K562 (cell line): ENCODE measurements at regions not wholly inside any gene's neighbourhood (a gene's known extent, or its start where the extent isn't known, plus 50 kb on each side); places are given as distances from the start of the nearest gene placed in this dataset.

ENCODE experiments used
- ATAC-seq: fragments of 200-7000 bp; cut with Tn5 transposase; 3 replicates; pipeline ENCODE4 v1.9.1; 2020; ENCODE audit warnings: moderate library complexity
- BruUV-seq: library from RNA; stranded (reverse); fragments of 400-500 nt; replicated peaks from 2 replicates; lab custom pipeline; 2021; lab: Mats Ljungman, UMichigan
- CTCF ChIA-PET: fragments of 300-600 bp; formaldehyde crosslinking; extraction: SDS; loops from one replicate; lab custom pipeline; 2021; ENCODE audit warnings: low intra/inter-chr PET ratio; lab: Yijun Ruan, JAX
- POLR2A ChIA-PET: fragments of 300-600, 350-650 bp; sonication (Branson Sonifier 250); formaldehyde crosslinking; extraction: SDS; loops from one replicate; lab custom pipeline; 2021; ENCODE audit warnings: antibody characterized with exemption, inconsistent platforms; lab: Yijun Ruan, JAX
- DNase-seq, 4 experiments: peaks; one replicate each; pipeline versions ENCODE4 v3.0.0 to v3.0.0-alpha.2; 2011 to 2018; ENCODE audit warnings: low spot score in 3 of 4, mixed read lengths in 3 of 4; ENCODE audit errors: extremely low read depth in 1 of 4
- FAIRE-seq: peaks from 2 replicates; lab custom pipeline; 2011; peaks lifted over from hg19 to GRCh38; lab: Jason Lieb, UNC
- H2AFZ ChIP-seq: 2 replicates; pipeline ENCODE4 v1.6.0; 2011; ENCODE audit warnings: low read depth, low read length, control low read depth, inconsistent platforms
- H3K27ac ChIP-seq: fragments of 200-600 bp; 3 replicates; pipeline ENCODE4 v1.8.0; 2011; ENCODE audit warnings: low read depth, mild to moderate bottlenecking, control low read depth, inconsistent platforms, low read length, moderate library complexity, mixed read lengths; ENCODE audit errors: extremely low read depth
- H3K27me3 ChIP-seq, 2 experiments: fragments of 300-600 bp in 1 of 2; 2 replicates in 1 of 2; 3 replicates in 1 of 2; pipeline versions ENCODE4 v1.6.0 to v1.8.0; 2011; ENCODE audit warnings: inconsistent platforms in 2 of 2, low read length in 2 of 2, mild to moderate bottlenecking in 1 of 2, mixed read lengths in 1 of 2, moderate library complexity in 1 of 2; ENCODE audit not compliant: control insufficient read depth in 2 of 2, insufficient read depth in 2 of 2
- H3K36me3 ChIP-seq: fragments of 300-600 bp; 3 replicates; pipeline ENCODE4 v1.8.0; 2011; ENCODE audit warnings: mild to moderate bottlenecking, low read length, inconsistent platforms; ENCODE audit not compliant: control insufficient read depth, insufficient read depth
- H3K4me1 ChIP-seq, 2 experiments: fragments of 200-600 bp in 1 of 2; replicated peaks in 1 of 2; 2 replicates in 1 of 2; 3 replicates in 1 of 2; pipeline versions ENCODE4 v1.5.1 to v1.8.0; 2011; ENCODE audit warnings: inconsistent platforms in 2 of 2, low read length in 2 of 2, mild to moderate bottlenecking in 1 of 2, mixed read lengths in 1 of 2, moderate library complexity in 1 of 2; ENCODE audit not compliant: control insufficient read depth in 2 of 2, insufficient read depth in 2 of 2
- H3K4me2 ChIP-seq: 2 replicates; pipeline ENCODE4 v1.6.1; 2011; ENCODE audit warnings: low read length, control low read depth, inconsistent platforms, mixed read lengths; ENCODE audit not compliant: insufficient read depth
- H3K4me3 ChIP-seq: fragments of 200-600 bp; sonication (generic), shearing (Covaris generic); 2 replicates; pipeline ENCODE4 v1.5.1; 2016; ENCODE audit warnings: control low read depth, inconsistent platforms
- H3K79me2 ChIP-seq: fragments of 200-600 bp; 3 replicates; pipeline ENCODE4 v1.8.0; 2011; ENCODE audit warnings: low read length, inconsistent platforms; ENCODE audit not compliant: control insufficient read depth, insufficient read depth
- H3K9ac ChIP-seq, 2 experiments: 2 replicates each; pipeline versions ENCODE4 v1.6.0 to v1.6.1; 2011; ENCODE audit warnings: low read depth in 2 of 2, low read length in 2 of 2, control low read depth in 1 of 2, inconsistent platforms in 1 of 2, mild to moderate bottlenecking in 1 of 2, mixed read lengths in 1 of 2; ENCODE audit not compliant: insufficient read depth in 1 of 2
- H3K9me1 ChIP-seq: one replicate; pipeline ENCODE4 v1.6.0; 2011; ENCODE audit warnings: inconsistent platforms, mild to moderate bottlenecking, low read length, moderate library complexity; ENCODE audit not compliant: control insufficient read depth, insufficient read depth
- H3K9me3 ChIP-seq: replicated peaks from 2 replicates; pipeline ENCODE4 v1.5.1; 2011; ENCODE audit warnings: low read depth, low read length, inconsistent platforms; ENCODE audit not compliant: control insufficient read depth, insufficient read depth
- H4K20me1 ChIP-seq: replicated peaks from 2 replicates; pipeline ENCODE4 v1.6.1; 2011; ENCODE audit warnings: low read length, inconsistent platforms, mixed read lengths; ENCODE audit not compliant: control insufficient read depth, insufficient read depth
- CEBPB ChIP-seq: fragments of 450-650 bp; IDR thresholded peaks from 2 replicates; pipeline ENCODE4 v1.6.1; 2016; ENCODE audit warnings: missing genetic modification characterization, missing compliant biosample characterization
- CHD7 ChIP-seq: fragments of 200-600 bp; sonication (generic); IDR thresholded peaks from one replicate; pipeline ENCODE4 v1.6.1; 2012; ENCODE audit warnings: mild to moderate bottlenecking, low read depth, low read length, inconsistent platforms
- FOXA1 ChIP-seq: fragments of 450-650 bp; IDR thresholded peaks from 2 replicates; pipeline ENCODE4 v1.6.1; 2016; ENCODE audit warnings: mild to moderate bottlenecking, borderline replicate concordance
- MTF1 ChIP-seq: fragments of 250-450 bp; sonication (Bioruptor Pico); IDR thresholded peaks from 2 replicates; pipeline ENCODE4 v1.9.0; 2021; ENCODE audit warnings: moderate library complexity, mild to moderate bottlenecking, inconsistent platforms, borderline replicate concordance
- MXD1 ChIP-seq: fragments of 250-450 bp; sonication (Bioruptor Pico); IDR thresholded peaks from 2 replicates; pipeline ENCODE4 v1.8.0; 2021; ENCODE audit warnings: borderline replicate concordance, mild to moderate bottlenecking, moderate library complexity; ENCODE audit not compliant: poor library complexity, severe bottlenecking
- NBN ChIP-seq: fragments of 450-650 bp; IDR thresholded peaks from 2 replicates; pipeline ENCODE4 v1.6.1; 2016; ENCODE audit warnings: low read depth, mild to moderate bottlenecking
- TAF7 ChIP-seq: fragments of 450-650 bp; IDR thresholded peaks from 2 replicates; pipeline ENCODE4 v1.6.1; 2016; ENCODE audit warnings: missing genetic modification characterization, missing compliant biosample characterization
- ZNF280B ChIP-seq: fragments of 250-450 bp; sonication (Bioruptor Pico); IDR thresholded peaks from 2 replicates; pipeline ENCODE4 v1.5.1; 2021; ENCODE audit warnings: mild to moderate bottlenecking
- WGBS: fragments of 100-300 bp; shearing (Covaris generic); methylation state at CpG from one replicate; pipeline ENCODE4 v1.1.6; 2016; ENCODE audit warnings: low coverage, mixed read lengths; ENCODE audit not compliant: insufficient coverage; ENCODE audit errors: missing lambda C conversion rate; 5-methylcytosine and 5-hydroxymethylcytosine counted together
- in situ Hi-C: fragments of 300-500 bp; cut with MboI; formaldehyde crosslinking; loops from 4 replicates; pipeline ENCODE4 v1.15.0; 2018; ENCODE audit warnings: inconsistent platforms, mixed read lengths
- intact Hi-C: fragments of 100-400 bp; cut with micrococcal nuclease; formaldehyde crosslinking; loops from 2 replicates; pipeline ENCODE4 v1.14.2; 2022

DNA sequence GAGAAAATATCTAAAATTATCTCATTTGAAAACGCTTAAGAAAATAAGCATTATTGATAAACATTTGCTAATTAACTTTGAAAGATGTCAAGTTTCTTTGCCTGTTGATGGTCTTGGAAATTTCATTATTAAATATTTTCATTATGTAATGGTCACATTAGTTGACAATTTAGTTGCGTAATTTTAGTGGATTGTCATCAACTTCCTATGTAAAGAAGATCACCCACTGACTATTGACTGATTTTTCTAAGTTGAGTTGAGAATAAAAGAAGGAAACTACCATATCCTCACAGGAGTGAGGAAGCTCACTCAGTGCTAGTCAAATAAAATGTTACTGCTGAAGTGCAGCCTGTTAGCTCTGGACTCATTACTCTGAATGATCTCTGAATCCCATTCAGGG, 79.9 kb upstream of the LY86 start:
- intact Hi-C loops = no loop called here
- WGBS = 2% methylated on average over 2 of the region's 2 CpGs
- in situ Hi-C loops = no loop called here
- Histone ChIP-seq H3K27me3 (no peaks in the 10 kb centered on the region; a peak in 1 of 5 replicates), H3K36me3 (no peaks in the 10 kb centered on the region), H2AFZ (no peak overlapping the region), H3K79me2 (no peaks in the 10 kb centered on the region), H3K4me3 (no peak overlapping the region), H3K4me2 (no peak overlapping the region), H3K9ac (no peak overlapping the region), H3K9me1 (no peaks in the 10 kb centered on the region), H3K9me3 (no peaks in the 10 kb centered on the region), H3K4me1 (no peaks in the 10 kb centered on the region), H4K20me1 (no peaks in the 10 kb centered on the region; the same call in 1 of the 2 replicates), H3K27ac (no peak overlapping the region)
- ATAC-seq = no peak
- no peak for DNase-seq
- no peak for FAIRE-seq
- no TSS peak for BruUV-seq
- ChIA-PET POLR2A (no interaction called here), CTCF (no interaction called here)
- TF ChIP-seq NBN (no peak), CHD7 (no peak), FOXA1 (no peak), MXD1 (CRISPR knock-in tag) (no peak), TAF7 (no peak), MTF1 (CRISPR knock-in tag) (no peak), ZNF280B (CRISPR knock-in tag) (no peak), CEBPB (tag) (peak; percentile 55; the same call in 1 of the 2 replicates)
